Calu3 (cell line): ENCODE measurements at regions not wholly inside any gene's neighbourhood (a gene's known extent, or its start where the extent isn't known, plus 50 kb on each side); places are given as distances from the start of the nearest gene placed in this dataset.

Source experiments
- BruUV-seq: library from RNA; stranded (reverse); fragments of 400-500 nt; replicated peaks from 2 replicates; lab custom pipeline; 2021; lab: Mats Ljungman, UMichigan
- CTCF ChIA-PET: fragments of 300-600 bp; sonication (Branson Sonifier 250); formaldehyde crosslinking; loops from one replicate; lab custom pipeline; 2022; ENCODE audit warnings: antibody characterized with exemption; lab: Charles Lee
- DNase-seq: peaks from one replicate; pipeline ENCODE4 v3.0.0; 2022
- H3K27ac Mint-ChIP-seq: one replicate; pipeline ENCODE4 v1.8.0; 2022; ENCODE audit warnings: mixed read lengths; ENCODE audit not compliant: unreplicated experiment
- H3K27me3 Mint-ChIP-seq: one replicate; pipeline ENCODE4 v1.8.0; 2022; ENCODE audit warnings: mixed read lengths; ENCODE audit not compliant: unreplicated experiment
- H3K36me3 Mint-ChIP-seq: one replicate; pipeline ENCODE4 v1.8.0; 2022; ENCODE audit warnings: mild to moderate bottlenecking, moderate library complexity, mixed read lengths; ENCODE audit not compliant: insufficient read depth, unreplicated experiment
- H3K4me1 Mint-ChIP-seq: one replicate; pipeline ENCODE4 v1.8.0; 2022; ENCODE audit warnings: mild to moderate bottlenecking, low read depth, mixed read lengths; ENCODE audit not compliant: unreplicated experiment
- H3K4me3 Mint-ChIP-seq: one replicate; pipeline ENCODE4 v1.8.0; 2022; ENCODE audit warnings: mild to moderate bottlenecking, low read depth, moderate library complexity, mixed read lengths; ENCODE audit not compliant: unreplicated experiment
- H3K9me3 Mint-ChIP-seq: one replicate; pipeline ENCODE4 v1.8.0; 2022; ENCODE audit warnings: low read depth, mixed read lengths; ENCODE audit not compliant: unreplicated experiment
- intact Hi-C: fragments of 100-400 bp; cut with micrococcal nuclease; formaldehyde crosslinking; loops from one replicate; pipeline ENCODE4 v1.10.0; 2022; ENCODE audit not compliant: unreplicated experiment
- TF ChIP-seq, protein P1 (sequence below): fragments of 200-600 bp; IDR thresholded peaks from one replicate; pipeline ENCODE4 v1.8.0; 2022; ENCODE audit warnings: antibody characterized with exemption; ENCODE audit not compliant: unreplicated experiment

DNA sequence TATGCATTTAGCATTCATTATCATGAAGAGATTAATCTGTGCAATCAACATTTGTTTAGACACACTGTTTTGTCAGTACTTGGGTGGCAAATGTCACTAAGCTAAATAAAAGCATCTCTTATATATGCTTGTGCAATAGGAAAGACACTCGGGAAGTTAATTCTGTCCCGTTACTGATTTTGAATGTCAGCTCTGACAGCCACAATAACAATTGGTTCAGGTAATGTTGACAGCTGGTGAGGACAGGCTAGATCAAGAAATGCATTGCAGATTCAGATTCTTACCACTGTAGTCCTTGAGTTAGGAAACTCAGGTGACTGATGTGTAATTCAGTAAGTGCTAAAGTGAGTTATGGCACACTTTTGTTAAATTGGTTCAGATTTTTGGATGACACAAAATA is 523.8 kb upstream of the FAT3 start:
- no peaks in the 10 kb centered on the region for H3K36me3 Mint-ChIP-seq
- H3K9me3 Mint-ChIP-seq = no peaks in the 10 kb centered on the region
- DNase-seq = no peak
- H3K27me3 Mint-ChIP-seq = no peaks in the 10 kb centered on the region
- H3K4me3 Mint-ChIP-seq = no peak overlapping the region
- TF ChIP-seq, protein P1, sequence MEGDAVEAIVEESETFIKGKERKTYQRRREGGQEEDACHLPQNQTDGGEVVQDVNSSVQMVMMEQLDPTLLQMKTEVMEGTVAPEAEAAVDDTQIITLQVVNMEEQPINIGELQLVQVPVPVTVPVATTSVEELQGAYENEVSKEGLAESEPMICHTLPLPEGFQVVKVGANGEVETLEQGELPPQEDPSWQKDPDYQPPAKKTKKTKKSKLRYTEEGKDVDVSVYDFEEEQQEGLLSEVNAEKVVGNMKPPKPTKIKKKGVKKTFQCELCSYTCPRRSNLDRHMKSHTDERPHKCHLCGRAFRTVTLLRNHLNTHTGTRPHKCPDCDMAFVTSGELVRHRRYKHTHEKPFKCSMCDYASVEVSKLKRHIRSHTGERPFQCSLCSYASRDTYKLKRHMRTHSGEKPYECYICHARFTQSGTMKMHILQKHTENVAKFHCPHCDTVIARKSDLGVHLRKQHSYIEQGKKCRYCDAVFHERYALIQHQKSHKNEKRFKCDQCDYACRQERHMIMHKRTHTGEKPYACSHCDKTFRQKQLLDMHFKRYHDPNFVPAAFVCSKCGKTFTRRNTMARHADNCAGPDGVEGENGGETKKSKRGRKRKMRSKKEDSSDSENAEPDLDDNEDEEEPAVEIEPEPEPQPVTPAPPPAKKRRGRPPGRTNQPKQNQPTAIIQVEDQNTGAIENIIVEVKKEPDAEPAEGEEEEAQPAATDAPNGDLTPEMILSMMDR = no peak
- peaks cover 11% of the 10 kb centered on the region for H3K4me1 Mint-ChIP-seq
- no TSS peak for BruUV-seq
- intact Hi-C loops = no loop called here
- H3K27ac Mint-ChIP-seq = no peak overlapping the region
- CTCF ChIA-PET = no interaction called here

DNA sequence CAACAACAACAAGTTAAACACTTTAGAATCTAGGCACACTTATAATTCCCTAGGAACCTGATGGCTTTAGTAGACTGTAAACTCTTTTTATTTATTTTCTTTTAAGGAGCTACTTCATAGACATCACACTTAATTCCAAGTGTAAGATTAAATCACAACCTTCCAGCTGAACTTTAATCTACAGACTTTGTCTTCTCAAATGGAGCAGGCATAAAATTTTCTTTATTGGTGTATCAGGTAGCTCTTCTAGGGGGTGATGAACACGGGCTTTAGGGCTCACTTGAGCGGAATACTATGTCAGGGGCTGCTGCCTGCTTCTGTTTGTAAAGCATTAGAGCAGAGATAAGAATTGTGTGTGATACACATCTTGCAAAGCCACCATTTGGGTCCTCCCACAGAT is 525.8 kb upstream of the FAT3 start:
- Mint-ChIP-seq H3K27me3 (no peaks in the 10 kb centered on the region), H3K4me1 (peaks cover 11% of the 10 kb centered on the region), H3K36me3 (no peaks in the 10 kb centered on the region), H3K27ac (no peak overlapping the region), H3K9me3 (no peaks in the 10 kb centered on the region), H3K4me3 (no peak overlapping the region)
- CTCF ChIA-PET = no interaction called here
- BruUV-seq = no TSS peak
- intact Hi-C loops = no loop called here
- DNase-seq = no peak
- TF ChIP-seq, protein P1 = no peak

DNA sequence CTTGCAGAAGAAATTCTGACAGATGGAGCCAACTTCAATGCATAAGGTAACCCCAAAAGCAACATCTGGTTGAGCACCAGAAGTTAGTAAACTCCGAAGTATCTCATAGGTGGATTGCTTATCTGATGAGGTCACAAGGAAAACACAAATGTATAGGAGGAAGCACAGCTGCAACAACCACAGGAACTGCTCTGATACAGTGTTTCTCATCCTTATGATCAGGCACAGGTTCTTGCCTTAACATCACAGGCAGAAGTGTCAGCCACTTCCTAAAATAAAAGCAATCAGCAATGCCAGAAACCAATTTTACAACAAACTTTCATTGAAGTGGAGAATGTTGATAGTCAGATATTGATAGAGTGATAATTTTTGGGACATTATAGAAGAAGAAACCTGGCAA is 530.3 kb upstream of the FAT3 start:
- intact Hi-C loops = no loop called here
- BruUV-seq = no TSS peak
- Mint-ChIP-seq H3K9me3 (no peaks in the 10 kb centered on the region), H3K27ac (no peak overlapping the region), H3K4me1 (no peaks in the 10 kb centered on the region), H3K4me3 (no peak overlapping the region), H3K27me3 (no peaks in the 10 kb centered on the region), H3K36me3 (no peaks in the 10 kb centered on the region)
- TF ChIP-seq, protein P1 = no peak
- CTCF ChIA-PET = no interaction called here
- DNase-seq = no peak

DNA sequence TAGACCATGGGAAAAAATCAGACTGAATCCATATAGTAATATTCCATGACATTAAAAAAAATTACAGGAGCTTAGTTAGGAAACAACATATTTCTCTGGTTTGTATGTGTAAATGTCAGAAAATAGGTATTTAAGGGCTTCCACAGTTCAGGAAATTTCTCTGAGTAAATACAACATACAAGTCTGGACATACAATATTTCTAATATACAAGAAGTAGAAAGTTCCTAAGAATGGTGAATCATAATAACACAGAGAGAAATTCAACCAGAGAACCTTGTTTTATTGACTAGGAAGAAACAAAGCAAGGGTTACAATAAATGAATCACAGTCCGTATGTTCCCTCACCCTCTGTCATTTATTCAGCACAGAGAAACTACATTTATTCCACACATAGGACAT is 532.7 kb upstream of the FAT3 start:
- Mint-ChIP-seq H3K36me3 (no peaks in the 10 kb centered on the region), H3K9me3 (no peaks in the 10 kb centered on the region), H3K27ac (no peak overlapping the region), H3K4me3 (no peak overlapping the region), H3K27me3 (no peaks in the 10 kb centered on the region), H3K4me1 (no peaks in the 10 kb centered on the region)
- CTCF ChIA-PET = no interaction called here
- TF ChIP-seq, protein P1 = no peak
- DNase-seq = no peak
- BruUV-seq = no TSS peak
- intact Hi-C loops = no loop called here

DNA sequence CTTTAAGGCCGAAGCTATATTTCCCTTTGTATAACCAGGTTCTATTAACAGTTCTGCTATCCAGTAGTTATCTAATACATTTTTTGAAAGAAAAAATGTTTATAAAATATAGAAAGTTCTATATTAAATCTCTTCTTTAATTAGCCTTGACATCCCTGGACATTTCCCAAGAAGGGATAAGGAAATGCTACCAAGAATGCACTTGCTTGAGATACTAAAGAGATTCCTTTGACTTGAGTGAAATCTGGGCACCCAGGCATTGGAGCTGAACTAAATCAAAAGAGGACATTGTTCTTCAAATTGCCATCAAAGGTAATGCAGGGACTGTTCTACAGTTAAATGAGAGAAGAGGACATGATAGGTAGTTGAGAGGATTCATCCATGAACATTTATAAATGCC is 535.9 kb upstream of the FAT3 start:
- BruUV-seq = no TSS peak
- TF ChIP-seq, protein P1 = no peak
- Mint-ChIP-seq H3K36me3 (no peaks in the 10 kb centered on the region), H3K9me3 (no peaks in the 10 kb centered on the region), H3K27ac (no peak overlapping the region), H3K4me3 (no peak overlapping the region), H3K27me3 (no peaks in the 10 kb centered on the region), H3K4me1 (no peaks in the 10 kb centered on the region)
- CTCF ChIA-PET = no interaction called here
- no peak for DNase-seq
- intact Hi-C loops = no loop called here
